GM18502 (cell line): ENCODE measurements at regions not wholly inside any gene's neighbourhood (a gene's known extent, or its start where the extent isn't known, plus 50 kb on each side); places are given as distances from the start of the nearest gene placed in this dataset.
A peak's percentile ranks its signal among the peaks of the same experiment; 100 is the strongest.
"Not testable (repeated sequence)": the region's sequence is repeated elsewhere in the genome, so short reads cannot be mapped to it uniquely, and the experiment has no call there.

Source experiments
- ATAC-seq: cut with Tn5 transposase; IDR thresholded peaks from one replicate; pipeline ENCODE4 v1.9.1; 2021; ENCODE audit warnings: mild to moderate bottlenecking; ENCODE audit not compliant: unreplicated experiment, poor library complexity

DNA sequence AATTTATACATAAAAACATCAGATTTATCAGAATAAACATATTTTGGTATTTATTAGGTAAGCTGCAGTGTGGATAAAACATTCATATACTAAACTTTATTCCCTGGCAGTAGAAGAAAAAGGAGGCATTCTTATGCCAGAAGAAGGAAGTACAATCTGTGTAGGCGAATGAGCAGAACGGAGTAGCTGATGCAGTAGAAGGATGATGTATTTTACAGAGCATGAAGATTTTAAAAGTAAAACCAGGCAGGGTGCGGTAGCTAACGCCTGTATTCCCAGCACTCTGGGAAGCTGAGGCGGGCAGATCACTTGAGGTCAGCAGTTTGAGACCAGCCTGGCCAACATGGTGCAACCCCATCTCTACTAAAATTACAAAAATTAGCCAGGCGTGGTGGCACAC, 294.9 kb upstream of the MKLN1 start:
- no peak for ATAC-seq

GRCh38 chr7:131034166-131034881, 293.4 kb upstream of the MKLN1 start:
- ATAC-seq, result no peak

DNA sequence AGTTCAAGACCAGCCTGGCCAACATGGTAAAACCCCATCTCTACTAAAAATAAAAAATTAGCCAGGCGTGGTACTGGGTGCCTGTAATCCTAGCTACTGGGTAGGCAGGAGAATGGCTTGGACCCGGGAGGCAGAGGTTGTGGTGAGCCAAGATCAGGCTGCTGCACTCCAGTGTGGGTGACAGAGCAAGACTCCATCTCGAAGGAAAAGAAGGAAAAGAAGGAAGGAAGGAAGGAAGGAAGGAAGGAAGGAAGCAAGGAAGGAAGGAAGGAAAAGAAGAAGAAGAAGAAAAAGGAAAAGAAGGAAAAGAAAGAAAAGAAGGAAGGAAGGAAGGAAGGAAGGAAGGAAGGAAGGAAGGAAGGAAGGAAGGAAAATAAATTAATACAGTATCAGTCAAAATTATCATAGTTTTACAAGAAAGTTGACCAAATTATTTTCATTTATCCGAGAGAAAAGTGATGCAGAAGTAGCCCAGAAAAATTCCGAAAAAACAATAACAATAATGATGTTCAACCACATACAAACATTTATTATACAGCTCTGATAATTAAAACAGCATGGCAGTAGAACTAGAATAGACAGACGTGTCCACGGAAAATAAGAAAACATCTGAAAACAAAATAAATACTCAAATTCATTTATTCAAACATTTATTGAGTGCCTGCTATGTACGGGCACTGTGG, 292.4 kb upstream of the MKLN1 start:
- no peak for ATAC-seq

GRCh38 chr7:131038153-131038552, 289.5 kb upstream of the MKLN1 start:
- no peak for ATAC-seq

- ATAC-seq, result no peak
Observed at GRCh38 chr7:131039355-131039762, 288.3 kb upstream of the MKLN1 start.

DNA sequence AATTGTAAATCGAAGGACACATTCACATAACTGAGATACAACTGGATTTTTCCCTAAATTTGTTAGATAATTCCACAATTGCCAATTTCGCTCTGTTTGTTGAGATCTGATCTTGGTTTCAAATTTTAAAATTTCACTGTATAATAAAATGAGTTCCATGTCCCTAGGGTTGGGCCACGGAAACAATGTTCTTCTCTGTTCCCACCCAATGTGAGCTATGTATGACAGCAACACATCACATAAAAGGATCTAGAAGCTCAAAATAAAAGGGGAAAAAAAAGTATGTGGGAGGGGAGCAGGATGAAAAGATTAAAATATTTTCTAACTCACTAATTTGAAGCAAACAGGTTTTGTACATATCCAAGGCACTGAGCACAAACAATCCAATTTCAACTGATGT, 287.8 kb upstream of the MKLN1 start:
- no peak for ATAC-seq

- no peak for ATAC-seq
Observed at GRCh38 chr7:131040467-131040932, 287.2 kb upstream of the MKLN1 start.

DNA sequence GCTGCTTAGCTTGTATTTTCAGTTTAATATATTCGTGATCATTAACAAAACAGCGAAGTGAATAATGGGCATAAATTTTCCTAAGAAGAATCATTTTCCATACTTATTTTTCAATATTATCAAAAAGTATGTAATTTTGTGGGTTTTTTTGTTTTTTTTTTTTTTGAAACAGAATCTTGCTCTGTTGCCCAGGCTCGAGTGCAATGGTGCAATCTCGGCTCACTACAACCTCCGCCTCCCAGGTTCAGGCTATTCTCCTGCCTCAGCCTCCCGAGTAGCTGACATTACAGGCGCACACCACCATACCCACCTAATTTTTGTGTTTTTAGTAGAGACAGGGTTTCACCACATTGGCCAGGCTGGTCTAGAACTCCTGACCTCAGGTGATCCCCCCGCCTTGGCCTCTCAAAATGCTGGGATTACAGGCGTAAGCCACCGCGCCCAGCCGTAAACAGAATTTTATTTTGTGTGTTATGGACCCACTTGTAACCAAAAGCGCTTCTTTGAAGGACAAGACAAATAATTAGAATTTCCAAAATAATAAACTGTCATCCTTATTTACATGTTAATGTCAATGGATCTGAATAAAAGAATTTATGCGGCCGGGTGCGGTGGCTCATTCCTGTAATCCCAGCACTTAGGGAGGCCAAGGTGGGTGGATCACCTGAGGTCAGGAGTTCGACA, 286.5 kb upstream of the MKLN1 start:
- ATAC-seq, result not testable (repeated sequence)

DNA sequence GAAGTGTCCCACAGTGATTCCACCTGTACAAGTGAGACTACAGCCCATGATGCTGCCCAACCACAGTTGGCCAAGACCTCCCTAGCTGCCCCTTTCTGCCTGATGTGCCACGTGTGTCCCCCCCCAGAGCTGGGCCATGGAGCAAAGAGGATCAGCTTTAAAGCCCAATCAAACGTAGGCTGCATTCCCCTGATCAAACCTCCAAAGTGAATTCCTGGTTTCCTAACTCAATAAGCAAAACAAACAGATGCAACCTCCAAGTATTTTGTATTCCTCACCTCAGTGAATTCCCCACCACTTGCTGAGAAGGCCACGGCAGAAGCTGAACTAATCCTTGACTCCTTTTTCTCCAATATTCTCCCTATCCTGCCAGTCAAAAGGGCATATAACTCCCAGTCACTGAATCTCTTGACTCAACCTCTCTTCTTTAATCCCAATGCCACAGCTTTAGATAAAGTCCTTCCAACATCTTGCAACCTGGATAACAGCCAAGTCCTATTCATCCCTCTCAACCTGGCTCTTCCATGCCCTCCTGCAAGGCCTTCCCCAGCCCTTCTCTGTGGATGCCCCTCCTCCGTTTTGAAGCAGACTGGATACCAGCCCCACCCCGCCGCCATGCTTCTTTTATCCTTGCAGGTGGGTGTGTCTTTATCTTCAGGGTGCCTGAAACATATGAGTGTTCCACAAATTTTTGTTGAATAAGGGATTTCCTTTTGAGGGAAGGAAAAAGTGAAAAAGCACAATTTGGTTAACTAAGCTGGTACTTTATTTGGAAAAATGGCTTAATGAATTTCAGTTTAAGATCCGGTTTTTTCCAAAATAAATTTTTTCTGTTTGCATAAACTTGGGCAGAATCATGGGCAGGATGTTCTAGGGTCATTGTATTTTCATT, 285.2 kb upstream of the MKLN1 start:
- ATAC-seq, result no peak

- ATAC-seq, result no peak
Observed at GRCh38 chr7:131045526-131045925, 282.1 kb upstream of the MKLN1 start.

DNA sequence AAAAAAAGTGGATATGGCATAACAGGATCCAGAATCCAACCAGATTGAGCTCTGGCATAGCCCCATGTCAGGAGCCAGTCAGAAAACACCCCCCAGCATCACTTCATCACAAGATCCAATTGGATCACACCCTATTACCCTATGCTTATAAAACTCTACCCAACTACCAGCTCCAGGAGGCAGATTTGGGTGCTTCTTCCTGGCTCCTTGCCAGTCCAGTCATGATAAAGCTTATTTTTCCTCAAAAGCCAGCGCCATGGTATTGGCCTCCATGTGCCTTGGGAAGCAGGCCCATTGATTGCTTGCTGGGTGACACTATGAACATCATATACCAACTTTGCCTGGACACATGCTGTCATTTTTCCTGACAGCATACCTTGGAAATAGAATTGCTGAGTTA, 281.4 kb upstream of the MKLN1 start:
- no peak for ATAC-seq

- no peak for ATAC-seq
Observed at GRCh38 chr7:131047651-131048304, 279.9 kb upstream of the MKLN1 start.

DNA sequence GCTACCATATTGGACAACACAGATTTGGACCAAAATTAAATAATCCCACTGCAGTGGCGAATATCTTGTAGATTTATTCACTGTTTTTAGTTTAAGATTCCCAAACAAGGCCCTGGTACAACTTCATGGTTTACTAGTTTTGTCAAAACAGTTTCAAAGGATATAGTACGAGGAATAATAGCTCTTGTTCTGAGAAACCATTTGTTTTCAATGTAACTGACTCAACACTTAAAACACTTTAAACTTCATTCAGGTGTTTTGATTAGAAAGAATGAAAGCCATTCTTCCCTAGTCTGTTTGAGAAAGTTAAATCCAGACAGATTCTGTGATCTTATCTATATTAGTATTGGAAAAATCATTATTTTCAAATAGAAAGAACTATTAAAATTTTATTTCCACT, 276.4 kb upstream of the MKLN1 start:
- ATAC-seq, result no peak

GRCh38 chr7:131052285-131052904, 275.3 kb upstream of the MKLN1 start:
- no peak for ATAC-seq

GRCh38 chr7:131056007-131056406, 271.7 kb upstream of the MKLN1 start:
- ATAC-seq, result no peak

DNA sequence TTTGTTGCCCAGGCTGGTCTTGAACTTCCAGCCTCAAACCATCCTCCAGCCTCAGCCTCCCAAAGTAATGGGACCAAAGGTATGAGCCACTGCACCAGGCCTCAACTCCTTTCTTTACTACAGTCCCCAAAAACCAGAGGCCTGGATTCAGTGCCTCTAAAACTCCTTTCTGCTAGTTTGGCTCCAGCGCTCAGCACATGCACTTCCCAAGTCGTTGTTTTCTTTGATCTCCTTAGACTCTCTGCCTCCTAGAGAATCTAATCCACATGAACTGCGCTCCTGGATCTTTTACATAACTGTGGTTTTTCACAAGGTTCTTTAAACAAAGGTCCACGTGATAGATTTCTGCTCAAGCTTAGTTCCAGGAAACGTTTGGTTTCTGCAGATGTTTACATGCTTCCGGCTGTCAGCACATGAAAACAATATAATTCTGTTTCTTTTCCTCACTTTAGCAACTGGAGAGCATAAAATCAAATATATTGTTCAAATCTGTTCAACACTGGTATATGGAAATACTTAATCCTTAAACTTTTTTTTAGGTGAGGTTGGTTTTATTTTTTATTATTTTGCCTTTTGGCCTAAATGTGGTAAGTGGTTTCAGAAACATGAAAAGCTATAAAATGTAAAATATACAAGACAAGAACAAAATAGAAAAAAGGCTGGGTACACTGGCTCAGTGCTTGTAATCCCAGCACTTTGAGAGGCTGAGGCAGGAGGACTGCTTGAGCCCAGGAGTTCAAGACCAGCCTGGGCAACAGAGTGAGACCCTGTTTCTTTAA, 270.5 kb upstream of the MKLN1 start:
- ATAC-seq, result peak; percentile 73

GRCh38 chr7:131057794-131058070, 269.9 kb upstream of the MKLN1 start:
- peak; percentile 32 for ATAC-seq

- not testable (repeated sequence) for ATAC-seq
Observed at GRCh38 chr7:131058561-131059288, 269.0 kb upstream of the MKLN1 start.
